Breast epithelium (tissue), 4 donors: ENCODE measurements at regions not wholly inside any gene's neighbourhood (a gene's known extent, or its start where the extent isn't known, plus 50 kb on each side); places are given as distances from the start of the nearest gene placed in this dataset.

Experiments used
- DNase-seq, 2 donors: peaks; one replicate each; pipeline ENCODE4 v3.0.0-alpha.2; 2019; ENCODE audit warnings: low spot score in 2 of 2
- H3K27ac ChIP-seq, 2 donors: fragments of 200-600 bp; sonication (generic) in 1 of 2; one replicate each; pipeline ENCODE4 v1.5.1; 2016 to 2019; ENCODE audit warnings: mild to moderate bottlenecking in 1 of 2
- H3K27me3 ChIP-seq, 2 donors: fragments of 200-600 bp; sonication (generic) in 1 of 2; one replicate each; pipeline versions ENCODE4 v1.5.1 to v1.6.0; 2017 to 2019; ENCODE audit warnings: control low read depth in 1 of 2, mild to moderate bottlenecking in 1 of 2
- H3K36me3 ChIP-seq: fragments of 200-600 bp; one replicate; pipeline ENCODE4 v1.5.1; 2019
- H3K4me1 ChIP-seq, 2 donors: fragments of 200-600 bp; sonication (generic); one replicate each; pipeline ENCODE4 v1.5.1; 2016 to 2019; ENCODE audit warnings: control low read depth in 1 of 2
- H3K4me3 ChIP-seq, 3 donors: fragments of 200-600 bp; sonication (generic); 1 replicate in 2 of 3; 2 replicates in 1 of 3; pipeline ENCODE4 v1.5.1; 2016 to 2019; ENCODE audit warnings: mild to moderate bottlenecking in 3 of 3, moderate library complexity in 2 of 3
- H3K9me3 ChIP-seq, 2 donors: fragments of 200-600 bp; sonication (generic) in 1 of 2; one replicate each; pipeline ENCODE4 v1.5.1; 2016 to 2019; ENCODE audit warnings: control low read depth in 1 of 2
- POLR2A ChIP-seq: fragments of 450-650 bp; IDR thresholded peaks from one replicate; pipeline ENCODE4 v1.6.1; 2016; ENCODE audit warnings: antibody characterized with exemption, mild to moderate bottlenecking, moderate library complexity
- POLR2AphosphoS5 ChIP-seq, 3 donors: sonication (generic); formaldehyde crosslinking; IDR thresholded peaks; one replicate each; pipeline ENCODE4 v1.6.1; 2017; ENCODE audit warnings: antibody characterized with exemption in 3 of 3
- intact Hi-C: fragments of 100-400 bp; cut with DNase I; formaldehyde crosslinking; loops from one replicate; pipeline ENCODE4 v1.15.1; 2023; ENCODE audit warnings: low total_unique reads
- TF ChIP-seq, protein P1 (sequence below), 3 donors: fragments of 450-650 bp; IDR thresholded peaks; one replicate each; pipeline ENCODE4 v1.5.1; 2016 to 2017; ENCODE audit warnings: antibody characterized with exemption in 3 of 3, mild to moderate bottlenecking in 3 of 3, moderate library complexity in 3 of 3

DNA sequence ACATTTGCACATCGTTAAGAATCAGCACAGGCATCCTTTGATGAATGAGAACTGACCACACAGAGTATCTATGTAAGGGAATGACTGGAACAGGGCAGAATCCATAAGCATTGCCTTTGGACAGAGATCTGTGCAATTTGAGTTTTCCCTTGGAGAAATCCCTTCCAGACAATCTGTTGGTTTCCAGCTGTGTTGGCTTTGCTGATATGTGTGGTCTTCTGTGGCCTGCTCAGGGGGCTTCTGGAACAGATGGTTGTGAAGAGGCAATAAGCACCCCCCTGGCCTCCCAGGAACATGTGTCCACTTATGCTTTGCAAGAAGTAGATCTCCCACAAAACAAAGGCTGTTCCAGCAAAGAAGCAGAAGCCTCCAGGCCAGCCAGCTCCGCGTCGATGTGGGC, 111.4 kb upstream of the TMEM132C start:
- H3K27ac ChIP-seq, result no peak overlapping the region
- no peaks in the 10 kb centered on the region for H3K9me3 ChIP-seq
- no peaks in the 10 kb centered on the region for H3K36me3 ChIP-seq
- no peak overlapping the region for H3K4me3 ChIP-seq
- intact Hi-C loops, result no loop called here
- TF ChIP-seq POLR2AphosphoS5 (IDR thresholded peaks at IDR 0.05) (no peak), POLR2A (no peak)
- TF ChIP-seq, protein P1, sequence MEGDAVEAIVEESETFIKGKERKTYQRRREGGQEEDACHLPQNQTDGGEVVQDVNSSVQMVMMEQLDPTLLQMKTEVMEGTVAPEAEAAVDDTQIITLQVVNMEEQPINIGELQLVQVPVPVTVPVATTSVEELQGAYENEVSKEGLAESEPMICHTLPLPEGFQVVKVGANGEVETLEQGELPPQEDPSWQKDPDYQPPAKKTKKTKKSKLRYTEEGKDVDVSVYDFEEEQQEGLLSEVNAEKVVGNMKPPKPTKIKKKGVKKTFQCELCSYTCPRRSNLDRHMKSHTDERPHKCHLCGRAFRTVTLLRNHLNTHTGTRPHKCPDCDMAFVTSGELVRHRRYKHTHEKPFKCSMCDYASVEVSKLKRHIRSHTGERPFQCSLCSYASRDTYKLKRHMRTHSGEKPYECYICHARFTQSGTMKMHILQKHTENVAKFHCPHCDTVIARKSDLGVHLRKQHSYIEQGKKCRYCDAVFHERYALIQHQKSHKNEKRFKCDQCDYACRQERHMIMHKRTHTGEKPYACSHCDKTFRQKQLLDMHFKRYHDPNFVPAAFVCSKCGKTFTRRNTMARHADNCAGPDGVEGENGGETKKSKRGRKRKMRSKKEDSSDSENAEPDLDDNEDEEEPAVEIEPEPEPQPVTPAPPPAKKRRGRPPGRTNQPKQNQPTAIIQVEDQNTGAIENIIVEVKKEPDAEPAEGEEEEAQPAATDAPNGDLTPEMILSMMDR (IDR thresholded peaks at IDR 0.05), result no peak
- no peak for DNase-seq
- no peaks in the 10 kb centered on the region for H3K27me3 ChIP-seq
- no peaks in the 10 kb centered on the region for H3K4me1 ChIP-seq

- H3K4me3 ChIP-seq, result no peak overlapping the region
- no peak overlapping the region for H3K27ac ChIP-seq
- H3K4me1 ChIP-seq, result no peaks in the 10 kb centered on the region
- no peaks in the 10 kb centered on the region for H3K27me3 ChIP-seq
- intact Hi-C loops, result no loop called here
- no peak for DNase-seq
- no peaks in the 10 kb centered on the region for H3K9me3 ChIP-seq
- TF ChIP-seq POLR2A, result no peak
- no peak for TF ChIP-seq POLR2AphosphoS5 (IDR thresholded peaks at IDR 0.05)
- TF ChIP-seq, protein P1 (IDR thresholded peaks at IDR 0.05), result no peak
- no peaks in the 10 kb centered on the region for H3K36me3 ChIP-seq
Observed at GRCh38 chr12:128163086-128163485, 103.9 kb upstream of the TMEM132C start.

DNA sequence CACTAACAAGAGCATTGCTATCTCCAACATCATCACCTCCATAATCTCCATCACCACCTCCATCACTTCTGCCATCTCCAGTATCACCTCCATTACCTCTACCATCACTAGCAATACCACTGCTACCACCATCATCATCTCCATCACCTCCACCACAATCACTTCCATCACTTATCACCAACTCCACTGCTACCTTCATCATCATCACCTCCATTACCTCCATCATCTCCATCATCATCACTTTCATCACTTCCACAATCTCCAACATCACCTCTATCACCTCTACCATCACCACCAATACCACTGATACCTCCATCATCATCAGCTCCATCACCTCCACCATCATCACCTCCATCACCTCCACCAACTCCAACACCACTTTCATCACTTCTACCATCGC, 102.4 kb upstream of the TMEM132C start:
- intact Hi-C loops, result no loop called here

GRCh38 chr12:128165387-128165786, 101.6 kb upstream of the TMEM132C start:
- TF ChIP-seq, protein P1 (IDR thresholded peaks at IDR 0.05), result no peak
- TF ChIP-seq POLR2A (no peak), POLR2AphosphoS5 (IDR thresholded peaks at IDR 0.05) (no peak)
- Histone ChIP-seq H3K27me3 (no peaks in the 10 kb centered on the region), H3K36me3 (no peaks in the 10 kb centered on the region), H3K9me3 (no peaks in the 10 kb centered on the region), H3K27ac (no peak overlapping the region), H3K4me1 (no peaks in the 10 kb centered on the region), H3K4me3 (no peak overlapping the region)
- DNase-seq, result no peak
- intact Hi-C loops, result no loop called here

More for the DNA sequence above, 102.4 kb upstream of the TMEM132C start:
- no peak for DNase-seq
- H3K36me3 ChIP-seq, result no peaks in the 10 kb centered on the region
- no peaks in the 10 kb centered on the region for H3K27me3 ChIP-seq
- TF ChIP-seq, protein P1 (IDR thresholded peaks at IDR 0.05), result no peak
- no peak for TF ChIP-seq POLR2A
- no peak for TF ChIP-seq POLR2AphosphoS5 (IDR thresholded peaks at IDR 0.05)
- H3K4me1 ChIP-seq, result no peaks in the 10 kb centered on the region
- H3K27ac ChIP-seq, result no peak overlapping the region
- no peaks in the 10 kb centered on the region for H3K9me3 ChIP-seq
- H3K4me3 ChIP-seq, result no peak overlapping the region

GRCh38 chr12:128168273-128168672, 98.7 kb upstream of the TMEM132C start:
- no peaks in the 10 kb centered on the region for H3K36me3 ChIP-seq
- H3K4me1 ChIP-seq, result no peaks in the 10 kb centered on the region
- intact Hi-C loops, result no loop called here
- no peaks in the 10 kb centered on the region for H3K9me3 ChIP-seq
- no peak for TF ChIP-seq POLR2A
- TF ChIP-seq, protein P1 (IDR thresholded peaks at IDR 0.05), result no peak
- no peak for TF ChIP-seq POLR2AphosphoS5 (IDR thresholded peaks at IDR 0.05)
- H3K4me3 ChIP-seq, result no peak overlapping the region
- no peak overlapping the region for H3K27ac ChIP-seq
- DNase-seq, result no peak
- no peaks in the 10 kb centered on the region for H3K27me3 ChIP-seq
